HEK293 (cell line): ENCODE measurements at regions not wholly inside any gene's neighbourhood (a gene's known extent, or its start where the extent isn't known, plus 50 kb on each side); places are given as distances from the start of the nearest gene placed in this dataset.

Experiments used
- CTCF ChIA-PET: fragments of 350-600 bp; formaldehyde crosslinking; extraction: SDS; loops from one replicate; lab custom pipeline; 2021; ENCODE audit warnings: antibody characterized with exemption; lab: Yijun Ruan, JAX
- POLR2A ChIA-PET: fragments of 300-600 bp; formaldehyde crosslinking; extraction: SDS; loops from one replicate; lab custom pipeline; 2020; ENCODE audit warnings: antibody characterized with exemption, inconsistent platforms; lab: Yijun Ruan, JAX
- H3K27ac ChIP-seq: fragments of 200-500 bp; sonication (Bioruptor generic); 2 replicates; pipeline ENCODE4 v1.5.1; 2014; ENCODE audit warnings: low read depth, low read length, control low read depth, inconsistent platforms; ENCODE audit errors: extremely low read depth
- H3K36me3 ChIP-seq, 2 experiments: fragments of 200-500 bp in 1 of 2; sonication (Bioruptor generic) in 1 of 2; 1 replicate in 1 of 2; 2 replicates in 1 of 2; pipeline ENCODE4 v1.5.1; 2014 to 2017; ENCODE audit warnings: inconsistent platforms in 2 of 2, low read length in 2 of 2; ENCODE audit not compliant: control insufficient read depth in 2 of 2, insufficient read depth in 1 of 2
- H3K4me1 ChIP-seq: fragments of 200-500 bp; sonication (Bioruptor generic); 2 replicates; pipeline ENCODE4 v1.5.1; 2014; ENCODE audit warnings: mild to moderate bottlenecking, low read length, inconsistent platforms; ENCODE audit not compliant: control insufficient read depth, insufficient read depth
- H3K4me3 ChIP-seq: 2 replicates; pipeline ENCODE4 v1.5.1; 2011; ENCODE audit warnings: low read depth, mild to moderate bottlenecking, control low read depth, low read length, moderate library complexity
- H3K9me3 ChIP-seq: fragments of 200-500 bp; sonication (Bioruptor generic); 2 replicates; pipeline ENCODE4 v1.5.1; 2014; ENCODE audit warnings: low read depth, low read length, inconsistent platforms; ENCODE audit not compliant: control insufficient read depth, insufficient read depth
- ATF2 ChIP-seq: fragments of 450-650 bp; formaldehyde crosslinking; IDR thresholded peaks from 2 replicates; pipeline ENCODE4 v1.5.1; 2016; ENCODE audit warnings: missing biosample characterization, missing genetic modification characterization, low read depth
- ELK4 ChIP-seq: IDR thresholded peaks from 2 replicates; pipeline ENCODE4 v1.6.1; 2011; ENCODE audit warnings: mild to moderate bottlenecking, low read depth, low read length, borderline replicate concordance
- OSR2 ChIP-seq: fragments of 450-650 bp; formaldehyde crosslinking; IDR thresholded peaks from 2 replicates; pipeline ENCODE4 v1.5.1; 2016; ENCODE audit warnings: missing biosample characterization, missing genetic modification characterization
- SCRT1 ChIP-seq: fragments of 450-650 bp; formaldehyde crosslinking; IDR thresholded peaks from 2 replicates; pipeline ENCODE4 v1.5.1; 2016; ENCODE audit warnings: missing biosample characterization, missing genetic modification characterization, borderline replicate concordance
- SP2 ChIP-seq: fragments of 450-650 bp; formaldehyde crosslinking; IDR thresholded peaks from 2 replicates; pipeline ENCODE4 v1.5.1; 2016; ENCODE audit warnings: missing biosample characterization, missing genetic modification characterization
- ZBTB8A ChIP-seq: fragments of 450-650 bp; formaldehyde crosslinking; IDR thresholded peaks from 2 replicates; pipeline ENCODE4 v1.5.1; 2016; ENCODE audit warnings: missing biosample characterization, missing genetic modification characterization
- ZNF112 ChIP-seq: fragments of 450-650 bp; formaldehyde crosslinking; IDR thresholded peaks from 2 replicates; pipeline ENCODE4 v1.5.0; 2017; ENCODE audit warnings: missing biosample characterization, missing genetic modification characterization
- ZNF184 ChIP-seq: fragments of 450-650 bp; IDR thresholded peaks from 2 replicates; pipeline ENCODE4 v1.5.1; 2018; ENCODE audit warnings: missing biosample characterization, mild to moderate bottlenecking, missing genetic modification characterization
- ZNF280D ChIP-seq: fragments of 450-650 bp; formaldehyde crosslinking; IDR thresholded peaks from 2 replicates; pipeline ENCODE4 v1.5.1; 2016; ENCODE audit warnings: missing biosample characterization, missing genetic modification characterization
- ZNF335 ChIP-seq: fragments of 450-650 bp; formaldehyde crosslinking; conservative IDR thresholded peaks from 2 replicates; pipeline ENCODE4 v1.5.1; 2016; ENCODE audit warnings: missing biosample characterization, missing genetic modification characterization
- ZNF37A ChIP-seq: fragments of 450-650 bp; IDR thresholded peaks from 2 replicates; pipeline ENCODE4 v1.5.1; 2018; ENCODE audit warnings: missing biosample characterization, missing genetic modification characterization
- ZNF48 ChIP-seq: fragments of 450-650 bp; formaldehyde crosslinking; IDR thresholded peaks from 2 replicates; pipeline ENCODE4 v1.5.1; 2016; ENCODE audit warnings: missing biosample characterization, missing genetic modification characterization
- ZNF510 ChIP-seq: fragments of 450-650 bp; formaldehyde crosslinking; IDR thresholded peaks from 2 replicates; pipeline ENCODE4 v1.5.1; 2018; ENCODE audit warnings: mild to moderate bottlenecking, missing genetic modification characterization, missing biosample characterization; ENCODE audit not compliant: insufficient replicate concordance
- ZNF514 ChIP-seq: fragments of 450-650 bp; formaldehyde crosslinking; IDR thresholded peaks from 2 replicates; pipeline ENCODE4 v1.5.1; 2016; ENCODE audit warnings: missing biosample characterization, missing genetic modification characterization
- ZNF548 ChIP-seq: fragments of 450-650 bp; formaldehyde crosslinking; IDR thresholded peaks from 2 replicates; pipeline ENCODE4 v1.5.1; 2016; ENCODE audit warnings: missing biosample characterization, missing genetic modification characterization
- ZNF629 ChIP-seq: fragments of 450-650 bp; formaldehyde crosslinking; IDR thresholded peaks from 2 replicates; pipeline ENCODE4 v1.5.1; 2017; ENCODE audit warnings: missing biosample characterization, missing genetic modification characterization
- ZNF677 ChIP-seq: fragments of 450-650 bp; IDR thresholded peaks from 2 replicates; pipeline ENCODE4 v1.5.0; 2018; ENCODE audit warnings: missing biosample characterization, mild to moderate bottlenecking, missing genetic modification characterization, moderate library complexity
- ZNF76 ChIP-seq: fragments of 450-650 bp; formaldehyde crosslinking; IDR thresholded peaks from 2 replicates; pipeline ENCODE4; 2016; ENCODE audit warnings: low read depth, missing biosample characterization, missing genetic modification characterization, borderline replicate concordance
- TF ChIP-seq, protein P1 (sequence below): fragments of 450-650 bp; formaldehyde crosslinking; conservative IDR thresholded peaks from 2 replicates; pipeline ENCODE4 v1.5.1; 2016; ENCODE audit warnings: low read depth, missing biosample characterization, missing genetic modification characterization
- TF ChIP-seq, protein P2 (sequence below): fragments of 450-650 bp; formaldehyde crosslinking; IDR thresholded peaks from 2 replicates; pipeline ENCODE4 v1.5.1; 2016; ENCODE audit warnings: missing biosample characterization, missing genetic modification characterization, borderline replicate concordance

GRCh38 chr5:58224221-58224620 is 235.7 kb downstream of the PLK2 start:
- Histone ChIP-seq H3K4me3 (no peak overlapping the region), H3K4me1 (no peaks in the 10 kb centered on the region), H3K9me3 (no peaks in the 10 kb centered on the region), H3K27ac (no peak overlapping the region), H3K36me3 (no peaks in the 10 kb centered on the region)
- ChIA-PET POLR2A (no interaction called here), CTCF (interaction anchor here (0.5 to 0.9 kb wide), 2 partner anchors 10 to 72 kb away, joined by 3 to 4 read pairs; no protein-coding TSS in a partner anchor)
- TF ChIP-seq ZNF514 (tag by site-specific recombination) (no peak), ZNF548 (tag by site-specific recombination) (no peak), SCRT1 (tag by site-specific recombination) (no peak), ZNF510 (tag by site-specific recombination) (no peak), ZNF184 (no peak), ATF2 (tag by site-specific recombination) (no peak), ZBTB8A (no peak), OSR2 (tag by site-specific recombination) (no peak), ZNF37A (tag by site-specific recombination) (no peak), ZNF677 (tag by site-specific recombination) (no peak), ZNF112 (no peak), ZNF76 (tag by site-specific recombination) (no peak), ELK4 (no peak), ZNF48 (tag by site-specific recombination) (no peak), SP2 (tag by site-specific recombination) (no peak), ZNF629 (tag by site-specific recombination) (no peak), ZNF335 (tag by site-specific recombination) (no peak), ZNF280D (tag by site-specific recombination) (no peak)
- TF ChIP-seq, protein P1, sequence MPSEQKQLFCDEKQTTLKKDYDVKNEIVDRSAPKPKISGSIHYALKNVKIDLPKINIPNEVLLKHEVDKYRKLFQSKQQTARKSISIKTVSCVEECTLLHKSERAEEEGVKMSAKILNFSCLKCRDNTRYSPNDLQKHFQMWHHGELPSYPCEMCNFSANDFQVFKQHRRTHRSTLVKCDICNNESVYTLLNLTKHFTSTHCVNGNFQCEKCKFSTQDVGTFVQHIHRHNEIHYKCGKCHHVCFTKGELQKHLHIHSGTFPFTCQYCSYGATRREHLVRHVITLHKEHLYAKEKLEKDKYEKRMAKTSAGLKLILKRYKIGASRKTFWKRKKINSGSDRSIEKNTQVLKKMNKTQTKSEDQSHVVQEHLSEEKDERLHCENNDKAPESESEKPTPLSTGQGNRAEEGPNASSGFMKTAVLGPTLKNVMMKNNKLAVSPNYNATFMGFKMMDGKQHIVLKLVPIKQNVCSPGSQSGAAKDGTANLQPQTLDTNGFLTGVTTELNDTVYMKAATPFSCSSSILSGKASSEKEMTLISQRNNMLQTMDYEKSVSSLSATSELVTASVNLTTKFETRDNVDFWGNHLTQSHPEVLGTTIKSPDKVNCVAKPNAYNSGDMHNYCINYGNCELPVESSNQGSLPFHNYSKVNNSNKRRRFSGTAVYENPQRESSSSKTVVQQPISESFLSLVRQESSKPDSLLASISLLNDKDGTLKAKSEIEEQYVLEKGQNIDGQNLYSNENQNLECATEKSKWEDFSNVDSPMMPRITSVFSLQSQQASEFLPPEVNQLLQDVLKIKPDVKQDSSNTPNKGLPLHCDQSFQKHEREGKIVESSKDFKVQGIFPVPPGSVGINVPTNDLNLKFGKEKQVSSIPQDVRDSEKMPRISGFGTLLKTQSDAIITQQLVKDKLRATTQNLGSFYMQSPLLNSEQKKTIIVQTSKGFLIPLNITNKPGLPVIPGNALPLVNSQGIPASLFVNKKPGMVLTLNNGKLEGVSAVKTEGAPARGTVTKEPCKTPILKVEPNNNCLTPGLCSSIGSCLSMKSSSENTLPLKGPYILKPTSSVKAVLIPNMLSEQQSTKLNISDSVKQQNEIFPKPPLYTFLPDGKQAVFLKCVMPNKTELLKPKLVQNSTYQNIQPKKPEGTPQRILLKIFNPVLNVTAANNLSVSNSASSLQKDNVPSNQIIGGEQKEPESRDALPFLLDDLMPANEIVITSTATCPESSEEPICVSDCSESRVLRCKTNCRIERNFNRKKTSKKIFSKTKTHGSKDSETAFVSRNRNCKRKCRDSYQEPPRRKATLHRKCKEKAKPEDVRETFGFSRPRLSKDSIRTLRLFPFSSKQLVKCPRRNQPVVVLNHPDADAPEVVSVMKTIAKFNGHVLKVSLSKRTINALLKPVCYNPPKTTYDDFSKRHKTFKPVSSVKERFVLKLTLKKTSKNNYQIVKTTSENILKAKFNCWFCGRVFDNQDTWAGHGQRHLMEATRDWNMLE (tag by site-specific recombination) = no peak
- TF ChIP-seq, protein P2, sequence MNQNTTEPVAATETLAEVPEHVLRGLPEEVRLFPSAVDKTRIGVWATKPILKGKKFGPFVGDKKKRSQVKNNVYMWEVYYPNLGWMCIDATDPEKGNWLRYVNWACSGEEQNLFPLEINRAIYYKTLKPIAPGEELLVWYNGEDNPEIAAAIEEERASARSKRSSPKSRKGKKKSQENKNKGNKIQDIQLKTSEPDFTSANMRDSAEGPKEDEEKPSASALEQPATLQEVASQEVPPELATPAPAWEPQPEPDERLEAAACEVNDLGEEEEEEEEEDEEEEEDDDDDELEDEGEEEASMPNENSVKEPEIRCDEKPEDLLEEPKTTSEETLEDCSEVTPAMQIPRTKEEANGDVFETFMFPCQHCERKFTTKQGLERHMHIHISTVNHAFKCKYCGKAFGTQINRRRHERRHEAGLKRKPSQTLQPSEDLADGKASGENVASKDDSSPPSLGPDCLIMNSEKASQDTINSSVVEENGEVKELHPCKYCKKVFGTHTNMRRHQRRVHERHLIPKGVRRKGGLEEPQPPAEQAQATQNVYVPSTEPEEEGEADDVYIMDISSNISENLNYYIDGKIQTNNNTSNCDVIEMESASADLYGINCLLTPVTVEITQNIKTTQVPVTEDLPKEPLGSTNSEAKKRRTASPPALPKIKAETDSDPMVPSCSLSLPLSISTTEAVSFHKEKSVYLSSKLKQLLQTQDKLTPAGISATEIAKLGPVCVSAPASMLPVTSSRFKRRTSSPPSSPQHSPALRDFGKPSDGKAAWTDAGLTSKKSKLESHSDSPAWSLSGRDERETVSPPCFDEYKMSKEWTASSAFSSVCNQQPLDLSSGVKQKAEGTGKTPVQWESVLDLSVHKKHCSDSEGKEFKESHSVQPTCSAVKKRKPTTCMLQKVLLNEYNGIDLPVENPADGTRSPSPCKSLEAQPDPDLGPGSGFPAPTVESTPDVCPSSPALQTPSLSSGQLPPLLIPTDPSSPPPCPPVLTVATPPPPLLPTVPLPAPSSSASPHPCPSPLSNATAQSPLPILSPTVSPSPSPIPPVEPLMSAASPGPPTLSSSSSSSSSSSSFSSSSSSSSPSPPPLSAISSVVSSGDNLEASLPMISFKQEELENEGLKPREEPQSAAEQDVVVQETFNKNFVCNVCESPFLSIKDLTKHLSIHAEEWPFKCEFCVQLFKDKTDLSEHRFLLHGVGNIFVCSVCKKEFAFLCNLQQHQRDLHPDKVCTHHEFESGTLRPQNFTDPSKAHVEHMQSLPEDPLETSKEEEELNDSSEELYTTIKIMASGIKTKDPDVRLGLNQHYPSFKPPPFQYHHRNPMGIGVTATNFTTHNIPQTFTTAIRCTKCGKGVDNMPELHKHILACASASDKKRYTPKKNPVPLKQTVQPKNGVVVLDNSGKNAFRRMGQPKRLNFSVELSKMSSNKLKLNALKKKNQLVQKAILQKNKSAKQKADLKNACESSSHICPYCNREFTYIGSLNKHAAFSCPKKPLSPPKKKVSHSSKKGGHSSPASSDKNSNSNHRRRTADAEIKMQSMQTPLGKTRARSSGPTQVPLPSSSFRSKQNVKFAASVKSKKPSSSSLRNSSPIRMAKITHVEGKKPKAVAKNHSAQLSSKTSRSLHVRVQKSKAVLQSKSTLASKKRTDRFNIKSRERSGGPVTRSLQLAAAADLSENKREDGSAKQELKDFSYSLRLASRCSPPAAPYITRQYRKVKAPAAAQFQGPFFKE (tag by site-specific recombination) = no peak
